Fibroblast of skin of right biceps (primary cell): ENCODE measurements at regions not wholly inside any gene's neighbourhood (a gene's known extent, or its start where the extent isn't known, plus 50 kb on each side); places are given as distances from the start of the nearest gene placed in this dataset.

Source experiments
- DNase-seq: peaks from one replicate; pipeline ENCODE4 v3.0.0-alpha.2; 2013

- DNase-seq = peak; percentile 99
Observed at GRCh38 chr9:134502809-134503211, 138.8 kb upstream of the COL5A1 start.

DNA sequence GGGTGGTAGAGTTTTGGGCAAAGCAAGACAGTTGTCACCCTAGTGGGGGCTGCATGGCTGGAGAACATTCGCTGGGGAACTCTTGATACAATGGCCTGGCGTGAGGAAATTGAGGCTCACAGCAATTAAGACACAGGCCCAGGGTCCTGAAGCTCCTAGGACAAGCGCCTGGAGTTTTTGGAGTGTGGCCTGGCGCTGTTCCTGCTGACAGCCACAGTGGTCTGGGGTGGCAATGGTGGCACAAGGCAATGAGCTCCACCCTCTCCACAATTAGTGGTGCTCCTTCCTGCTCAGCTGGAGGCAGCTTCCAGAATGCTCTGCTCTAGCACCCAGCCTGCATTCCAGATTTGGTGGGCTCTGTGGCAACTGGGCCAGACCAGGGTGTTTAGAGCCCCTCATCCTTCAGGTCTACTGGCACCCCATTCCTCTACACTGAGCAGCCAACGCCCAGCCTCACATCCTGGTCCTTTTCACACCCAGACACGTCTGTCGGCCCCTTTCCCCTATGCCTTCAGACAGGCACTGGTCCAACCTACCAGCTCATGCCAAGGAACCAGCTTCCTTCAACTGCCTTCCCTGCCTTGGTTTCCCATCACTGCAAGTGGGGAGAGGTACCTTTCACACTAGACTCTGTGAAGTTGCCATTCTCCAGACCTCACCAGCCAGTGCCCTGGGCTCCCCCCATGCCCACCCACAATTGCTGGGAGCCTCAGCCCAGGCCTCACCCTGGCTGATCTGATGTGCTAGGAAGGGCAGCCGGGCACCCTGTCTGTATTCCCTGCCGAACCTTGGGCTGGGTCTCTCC lies 138.1 kb upstream of the COL5A1 start:
- no peak for DNase-seq

GRCh38 chr9:134504106-134504385 lies 137.6 kb upstream of the COL5A1 start:
- no peak for DNase-seq

GRCh38 chr9:134505032-134505431 lies 136.6 kb upstream of the COL5A1 start:
- no peak for DNase-seq

GRCh38 chr9:134509281-134509680 lies 132.3 kb upstream of the COL5A1 start:
- DNase-seq = no peak

- DNase-seq = no peak
Observed at GRCh38 chr9:134509817-134510216, 131.8 kb upstream of the COL5A1 start.

DNA sequence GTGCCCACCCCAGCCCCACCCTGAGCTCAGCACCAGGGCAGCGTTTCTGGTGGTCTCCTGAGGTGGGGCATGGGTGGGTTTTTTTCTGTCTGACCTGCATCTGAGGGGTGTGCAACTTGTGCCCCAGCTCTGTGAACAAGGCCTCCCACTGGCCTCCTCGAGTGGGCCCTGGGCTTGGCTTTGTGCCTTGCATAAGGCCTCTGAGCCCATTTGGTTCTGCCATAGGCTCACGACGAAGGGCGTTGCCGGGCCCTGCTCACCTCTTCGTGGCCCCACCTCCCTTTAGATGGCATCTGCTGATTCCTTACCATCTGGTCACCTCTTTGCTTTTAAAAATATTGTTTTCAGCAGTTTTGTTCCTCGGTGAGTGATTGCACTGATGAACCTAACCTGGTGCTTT lies 127.1 kb upstream of the COL5A1 start:
- DNase-seq = no peak

DNA sequence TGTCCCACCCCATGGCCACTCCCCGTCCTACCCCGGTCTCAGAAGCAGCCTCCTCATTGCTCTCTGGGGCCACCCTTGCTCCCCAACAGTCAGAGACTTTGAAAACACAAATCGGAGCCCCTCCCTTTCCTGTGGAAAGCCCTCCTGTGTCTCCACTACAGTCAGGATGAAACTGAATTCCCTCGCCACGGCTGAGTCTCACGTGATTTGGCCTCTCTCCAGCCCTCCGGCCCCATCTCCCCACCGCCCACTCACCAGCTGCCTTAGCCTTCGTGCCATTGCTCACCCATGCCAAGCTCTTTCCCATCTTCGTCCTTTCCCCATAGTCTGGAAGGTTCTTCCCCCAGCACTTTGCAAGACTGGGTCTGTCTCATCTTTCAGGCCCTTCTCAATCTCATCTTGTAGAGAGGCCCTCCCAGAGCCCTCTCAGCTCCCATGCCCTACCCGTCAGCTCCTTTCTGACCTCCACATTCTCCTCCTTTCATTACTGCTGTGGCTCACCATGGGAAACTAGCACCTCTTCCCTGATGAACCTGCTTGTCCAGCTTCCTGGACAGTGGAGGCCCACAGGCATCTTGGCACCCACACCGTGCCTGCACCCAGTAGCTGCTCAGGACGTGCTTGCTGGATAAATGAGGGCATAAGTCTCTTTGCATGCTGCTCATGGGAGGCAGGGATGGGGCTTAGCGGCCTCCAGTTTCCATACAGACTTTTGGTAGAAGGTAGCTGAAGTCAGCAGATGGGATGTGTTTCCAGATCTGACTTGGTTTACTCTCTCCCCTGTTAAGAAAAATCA lies 126.4 kb upstream of the COL5A1 start:
- DNase-seq = no peak

DNA sequence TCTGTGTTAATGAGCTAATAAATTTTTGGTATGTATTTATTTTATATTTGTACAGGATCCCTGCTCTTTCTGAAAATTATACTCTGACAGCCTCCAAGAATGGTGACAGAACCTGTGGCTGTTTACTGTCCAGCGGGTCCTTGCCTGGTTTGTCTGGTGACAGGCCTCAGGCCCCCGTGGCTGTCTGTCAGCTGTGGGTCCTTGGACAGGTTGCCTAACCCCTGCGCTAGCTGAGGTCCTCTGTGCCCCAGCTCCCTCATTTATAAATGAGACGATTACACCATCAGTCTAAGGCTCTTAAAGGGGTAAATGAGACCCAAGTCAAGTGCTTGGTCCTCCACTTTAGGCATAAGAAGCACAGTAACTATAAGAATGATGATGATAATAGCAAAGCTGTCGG lies 125.1 kb upstream of the COL5A1 start:
- DNase-seq = no peak

GRCh38 chr9:134517069-134517680 lies 124.4 kb upstream of the COL5A1 start:
- DNase-seq = no peak

DNA sequence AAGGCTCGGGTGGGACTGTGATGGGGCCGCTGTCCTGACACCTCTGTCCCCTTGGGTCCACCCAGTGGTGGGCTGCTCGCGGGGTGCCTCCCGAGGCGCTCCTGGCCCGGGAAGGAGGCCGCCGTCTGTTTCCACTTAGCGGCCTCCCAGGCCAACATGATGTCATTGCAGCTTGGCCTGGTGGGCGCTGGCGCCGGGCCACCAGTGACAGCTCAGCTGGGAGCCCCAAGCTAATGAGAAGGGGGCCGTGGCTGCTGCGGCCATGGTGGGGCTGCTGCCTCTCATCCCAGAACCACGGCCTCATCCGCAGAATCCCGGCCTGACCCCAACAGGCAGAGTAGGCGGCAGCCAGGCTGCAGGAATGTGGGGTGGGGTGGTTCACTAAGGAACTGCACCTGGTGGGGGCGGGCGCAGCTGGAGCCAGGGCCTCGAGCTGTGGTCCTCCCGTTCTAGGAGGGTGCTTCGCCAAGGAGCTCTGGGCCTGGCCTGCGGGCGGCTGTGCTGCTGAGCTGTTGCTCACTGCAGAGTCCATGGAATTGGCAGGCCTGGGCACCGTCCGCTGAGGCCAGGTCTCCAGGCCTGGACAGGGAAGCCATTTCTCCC lies 123.5 kb upstream of the COL5A1 start:
- DNase-seq = peak; percentile 77

GRCh38 chr9:134519375-134520070 lies 122.1 kb upstream of the COL5A1 start:
- no peak for DNase-seq

DNA sequence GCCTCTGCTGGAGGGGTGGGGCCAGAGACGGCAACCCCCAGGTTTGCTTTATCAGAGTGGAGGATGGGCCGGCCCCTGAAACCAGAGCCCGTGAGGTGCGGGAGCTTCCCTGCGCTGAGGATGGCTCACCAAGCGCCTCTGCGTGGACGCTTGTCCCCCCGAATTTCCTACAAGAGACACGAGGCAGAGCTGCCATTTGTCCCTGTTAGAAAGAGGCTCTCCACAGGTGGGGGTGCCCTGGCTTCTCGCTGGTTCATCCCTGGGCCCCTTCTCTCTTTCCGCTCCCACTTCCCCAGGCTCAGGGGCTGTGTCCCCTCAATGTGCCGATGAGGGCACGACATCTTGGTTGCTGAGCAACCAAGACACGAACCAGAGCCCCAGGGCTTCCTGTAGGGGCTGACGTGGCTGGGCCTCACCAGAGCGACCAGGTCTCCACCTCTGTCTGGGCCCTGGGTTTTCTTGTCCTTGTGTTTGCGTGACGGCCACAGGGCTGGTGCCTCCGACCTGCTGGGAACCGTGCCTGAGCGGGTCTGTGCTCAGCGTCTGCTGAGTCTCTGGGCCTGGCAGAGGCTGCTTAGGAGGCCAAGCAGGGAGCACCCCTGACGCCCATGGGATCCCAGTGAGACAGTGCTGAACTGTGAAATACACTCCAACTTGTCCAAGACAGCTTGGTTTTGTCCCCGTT lies 119.6 kb upstream of the COL5A1 start:
- no peak for DNase-seq

- no peak for DNase-seq
Observed at GRCh38 chr9:134522502-134522848, 119.1 kb upstream of the COL5A1 start.

GRCh38 chr9:134522976-134523375 lies 118.6 kb upstream of the COL5A1 start:
- DNase-seq = no peak

DNA sequence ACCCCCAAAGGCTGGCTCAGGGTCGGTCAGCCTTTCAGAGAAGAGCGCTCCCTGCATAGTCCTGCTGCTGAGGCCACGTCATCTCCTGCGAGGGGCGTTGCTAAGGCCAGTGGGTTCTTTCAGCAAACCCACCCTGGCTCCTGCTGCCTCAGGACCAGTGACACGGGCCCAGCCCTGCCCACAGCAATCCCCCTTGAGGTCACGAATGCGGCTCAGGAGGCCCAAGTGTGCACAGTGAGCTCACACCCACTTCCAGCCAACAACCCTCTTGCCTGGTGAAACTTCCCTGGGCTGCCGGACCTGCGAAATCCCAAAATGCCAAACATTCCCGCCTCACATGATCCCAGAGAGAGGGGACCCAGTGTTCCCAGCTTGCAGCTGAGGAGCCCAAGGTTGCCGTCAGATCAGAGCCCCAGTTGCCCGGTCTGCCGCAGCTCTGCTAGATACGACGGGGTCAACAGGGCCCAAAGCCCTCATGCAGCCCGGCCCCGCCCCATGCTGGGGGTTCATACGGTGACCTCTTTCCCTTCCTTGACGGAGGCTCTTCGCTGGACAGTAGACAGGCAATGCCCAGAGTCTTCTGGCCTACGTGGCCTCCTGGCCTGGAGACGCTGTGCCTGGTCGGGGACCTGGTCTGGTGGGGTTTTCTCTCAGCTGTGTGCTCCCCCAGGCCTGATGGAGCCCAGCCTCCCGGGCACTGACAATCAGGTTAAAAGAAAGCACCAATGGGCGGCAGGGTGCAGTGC lies 116.4 kb upstream of the COL5A1 start:
- DNase-seq = no peak

GRCh38 chr9:134525841-134526583 lies 115.6 kb upstream of the COL5A1 start:
- DNase-seq = peak; percentile 67

DNA sequence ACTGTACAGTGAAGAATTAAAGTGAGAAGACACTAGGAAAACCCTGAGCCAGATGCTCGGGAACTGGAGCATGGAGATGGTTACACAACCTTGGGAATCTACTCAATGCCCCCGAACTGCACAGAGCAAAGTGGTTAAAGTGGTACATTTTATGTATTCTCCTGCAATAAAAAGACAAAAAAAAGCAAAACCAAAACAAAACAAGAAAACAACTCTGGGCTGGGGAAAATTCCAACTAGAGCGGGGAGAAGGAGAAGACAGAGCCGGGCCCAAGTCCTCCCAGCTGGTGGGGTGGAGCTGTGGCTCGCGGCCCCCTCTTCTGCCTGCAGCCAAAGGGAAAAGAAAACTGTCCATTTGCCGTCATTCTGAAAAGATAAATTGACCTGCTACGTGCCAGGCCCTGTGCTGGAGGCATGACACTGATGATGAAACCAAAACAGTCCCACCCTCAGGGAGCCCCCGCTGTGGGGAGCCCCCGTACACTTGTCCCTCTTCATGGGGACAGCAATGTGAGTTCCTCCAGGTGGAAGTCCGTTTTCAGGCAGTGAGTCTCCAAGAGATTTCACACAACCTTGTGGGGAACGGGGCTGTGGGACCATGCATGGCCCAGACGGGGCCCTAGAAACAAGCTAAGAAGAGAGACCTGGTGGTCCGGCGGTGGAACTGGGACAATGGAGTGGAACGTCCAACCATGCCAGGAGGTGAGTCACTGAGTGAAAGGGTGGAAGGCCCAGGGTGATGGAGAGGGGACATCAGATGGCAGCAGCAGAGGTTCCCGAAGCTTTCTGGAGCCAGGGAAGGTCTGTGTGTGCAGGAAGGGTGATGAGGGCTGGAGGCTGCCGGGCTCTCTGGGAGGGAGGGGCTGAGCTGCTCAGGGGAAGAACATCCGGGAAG lies 114.8 kb upstream of the COL5A1 start:
- DNase-seq = peak; percentile 48

DNA sequence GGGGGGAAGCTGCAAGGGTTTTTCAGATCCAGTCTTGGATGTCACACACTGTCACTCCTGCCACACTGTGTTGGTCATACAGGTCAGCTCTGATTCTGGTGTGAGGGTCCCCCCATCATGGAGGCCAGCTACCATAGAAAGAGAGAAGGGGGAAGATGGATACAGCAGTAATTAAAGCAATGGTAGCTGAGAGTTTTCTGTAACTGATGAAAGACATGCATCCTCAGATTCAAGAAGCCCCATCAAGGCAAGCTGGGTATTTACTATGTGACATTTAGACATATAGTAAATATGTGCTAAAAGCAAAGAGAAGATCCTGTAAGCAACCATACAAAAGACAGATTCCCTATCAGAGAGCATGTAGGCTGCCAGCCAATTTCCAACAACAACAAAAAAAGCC lies 110.9 kb upstream of the COL5A1 start:
- DNase-seq = no peak
